A673 (cell line): ENCODE measurements at regions not wholly inside any gene's neighbourhood (a gene's known extent, or its start where the extent isn't known, plus 50 kb on each side); places are given as distances from the start of the nearest gene placed in this dataset.

Source experiments
- BruUV-seq: library from RNA; stranded (reverse); fragments of 400-500 nt; replicated peaks from 2 replicates; lab custom pipeline; 2021; lab: Mats Ljungman, UMichigan
- CTCF ChIA-PET: fragments of 300-600 bp; sonication (Branson Sonifier 250); formaldehyde crosslinking; loops from one replicate; lab custom pipeline; 2022; ENCODE audit warnings: antibody characterized with exemption; lab: Charles Lee
- POLR2A ChIA-PET: fragments of 300-600 bp; sonication (Branson Sonifier 250); formaldehyde crosslinking; loops from one replicate; lab custom pipeline; 2022; ENCODE audit warnings: antibody characterized with exemption; ENCODE audit not compliant: low non-redundant PET; lab: Charles Lee
- DNase-seq: peaks from one replicate; pipeline ENCODE4 v3.0.0-alpha.2; 2015; ENCODE audit warnings: low spot score
- H3K27ac ChIP-seq: fragments of 200-600 bp; sonication (generic); 2 replicates; pipeline ENCODE4 v1.5.1; 2016; ENCODE audit warnings: mixed run types, low read depth, mild to moderate bottlenecking, mixed read lengths, antibody characterized with exemption, low read length; ENCODE audit not compliant: poor library complexity, severe bottlenecking
- H3K27me3 ChIP-seq: fragments of 200-600 bp; sonication (generic); replicated peaks from 2 replicates; pipeline ENCODE4 v1.6.1; 2017; ENCODE audit warnings: mixed run types, low read depth, mild to moderate bottlenecking, mixed read lengths, antibody characterized with exemption, low read length; ENCODE audit not compliant: insufficient read depth, poor library complexity
- H3K36me3 ChIP-seq: fragments of 200-600 bp; sonication (generic); 2 replicates; pipeline ENCODE4 v1.6.1; 2016; ENCODE audit warnings: mixed run types, mild to moderate bottlenecking, mixed read lengths, antibody characterized with exemption, low read length; ENCODE audit not compliant: insufficient read depth, poor library complexity, severe bottlenecking
- H3K4me1 ChIP-seq: fragments of 200-600 bp; sonication (generic); 2 replicates; pipeline ENCODE4 v1.6.1; 2017; ENCODE audit warnings: mixed run types, mild to moderate bottlenecking, mixed read lengths, antibody characterized with exemption, low read length; ENCODE audit not compliant: insufficient read depth, poor library complexity, severe bottlenecking
- H3K4me3 ChIP-seq: fragments of 200-600 bp; sonication (generic); 2 replicates; pipeline ENCODE4 v1.5.1; 2016; ENCODE audit warnings: low read depth, mixed run types, mild to moderate bottlenecking, mixed read lengths, low read length; ENCODE audit not compliant: poor library complexity, severe bottlenecking
- H3K9me3 ChIP-seq: fragments of 200-600 bp; sonication (generic); 2 replicates; pipeline ENCODE4 v1.6.1; 2016; ENCODE audit warnings: mixed run types, low read depth, mild to moderate bottlenecking, mixed read lengths, antibody characterized with exemption, low read length; ENCODE audit not compliant: poor library complexity, severe bottlenecking
- CTCF ChIP-seq: fragments of 300-800, 200-600 bp; sonication (generic); conservative IDR thresholded peaks from 2 replicates; pipeline ENCODE4 v1.5.1; 2017; ENCODE audit warnings: low read depth, mild to moderate bottlenecking, antibody characterized with exemption, low read length, moderate library complexity, mixed read lengths
- EZH2 ChIP-seq: fragments of 200-600 bp; sonication (generic); IDR thresholded peaks from 2 replicates; pipeline ENCODE4 v1.6.1; 2017; ENCODE audit warnings: borderline replicate concordance, low read depth, mild to moderate bottlenecking, mixed read lengths, antibody characterized with exemption, low read length; ENCODE audit not compliant: poor library complexity, severe bottlenecking
- intact Hi-C: fragments of 100-400 bp; cut with micrococcal nuclease; formaldehyde crosslinking; loops from one replicate; pipeline ENCODE4 v1.10.0; 2022; ENCODE audit not compliant: unreplicated experiment

GRCh38 chr4:128686032-128686465 is 123.5 kb upstream of the JADE1 start:
- BruUV-seq, result no TSS peak

GRCh38 chr4:128684016-128684415 is 125.5 kb upstream of the JADE1 start:
- Histone ChIP-seq H3K27ac (no peak overlapping the region), H3K27me3 (no peaks in the 10 kb centered on the region), H3K36me3 (no peaks in the 10 kb centered on the region), H3K9me3 (no peaks in the 10 kb centered on the region), H3K4me1 (no peaks in the 10 kb centered on the region), H3K4me3 (no peak overlapping the region)
- ChIA-PET CTCF (interaction anchor here (0.5 kb wide), 1 partner anchor 493 kb away, joined by 3 read pairs; no protein-coding TSS in a partner anchor), POLR2A (no interaction called here)
- BruUV-seq, result no TSS peak
- TF ChIP-seq CTCF (no peak), EZH2 (no peak)
- DNase-seq, result peak; percentile 10
- intact Hi-C loops, result no loop called here

More at GRCh38 chr4:128686032-128686465, 123.5 kb upstream of the JADE1 start:
- intact Hi-C loops, result no loop called here
- DNase-seq, result no peak
- ChIA-PET CTCF (no interaction called here), POLR2A (interaction anchor here (0.7 kb wide), 1 partner anchor 871 kb away, joined by 3 read pairs; no protein-coding TSS in a partner anchor)
- Histone ChIP-seq H3K9me3 (no peaks in the 10 kb centered on the region), H3K36me3 (no peaks in the 10 kb centered on the region), H3K4me1 (no peaks in the 10 kb centered on the region), H3K4me3 (no peak overlapping the region), H3K27ac (no peak overlapping the region), H3K27me3 (no peaks in the 10 kb centered on the region)
- TF ChIP-seq CTCF (no peak), EZH2 (no peak)

GRCh38 chr4:128682942-128683666 is 126.4 kb upstream of the JADE1 start:
- no peak overlapping the region for H3K4me3 ChIP-seq
- H3K4me1 ChIP-seq, result no peaks in the 10 kb centered on the region
- no peak for DNase-seq
- no peaks in the 10 kb centered on the region for H3K27me3 ChIP-seq
- H3K36me3 ChIP-seq, result no peaks in the 10 kb centered on the region
- intact Hi-C loops, result no loop called here
- no peaks in the 10 kb centered on the region for H3K9me3 ChIP-seq
- H3K27ac ChIP-seq, result no peak overlapping the region
- no TSS peak for BruUV-seq
- TF ChIP-seq EZH2, result no peak
- no peak for TF ChIP-seq CTCF
- ChIA-PET POLR2A (no interaction called here), CTCF (no interaction called here)
